ENCODE measurements at regions not wholly inside any gene's neighbourhood (a gene's known extent, or its start where the extent isn't known, plus 50 kb on each side); places are given as distances from the start of the nearest gene placed in this dataset.
A peak's percentile ranks its signal among the peaks of the same experiment; 100 is the strongest.
"Not testable (repeated sequence)": the region's sequence is repeated elsewhere in the genome, so short reads cannot be mapped to it uniquely, and the experiment has no call there.

DNA sequence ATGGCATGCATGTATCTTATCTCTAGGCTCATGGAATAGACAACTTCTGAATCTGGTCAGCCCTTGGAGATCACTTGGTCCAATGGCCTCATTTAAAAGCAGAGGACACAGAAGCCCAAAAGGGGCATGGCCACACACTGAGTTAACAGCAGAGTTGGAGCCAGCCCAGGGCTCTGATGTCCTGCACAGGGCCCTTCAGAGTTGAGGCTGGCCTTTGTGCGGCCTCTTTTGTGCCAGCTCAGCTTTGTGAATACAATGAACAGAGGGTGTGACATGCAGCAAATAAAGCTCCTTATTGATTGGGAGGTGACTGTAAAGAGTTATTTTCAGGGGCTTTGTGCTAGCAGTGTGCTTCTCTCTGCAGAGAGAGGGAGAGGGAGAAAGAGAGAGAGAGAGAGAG, 150.1 kb upstream of the STK32A start:
- DNase-seq (ENCODE audit: low spot score), result no peak

DNA sequence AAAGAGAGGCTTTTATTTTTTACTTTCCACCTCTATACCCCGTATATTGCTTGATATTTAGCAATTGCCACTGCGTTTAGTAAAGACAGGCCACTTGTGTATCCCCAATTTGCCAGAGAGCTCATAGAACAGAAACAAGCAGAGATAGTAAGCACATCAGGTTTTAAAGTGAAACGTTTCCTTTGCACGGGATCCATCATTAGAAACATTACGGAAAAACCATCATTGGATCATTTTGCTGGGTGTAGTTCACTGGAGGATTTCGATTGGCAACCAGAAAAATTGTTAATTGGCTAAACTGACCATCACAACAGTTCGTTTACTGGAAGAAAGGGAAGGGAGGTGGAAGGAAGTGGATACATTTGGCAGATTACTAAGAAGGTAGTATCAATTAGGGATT, 149.4 kb upstream of the STK32A start:
- DNase-seq (ENCODE audit: low spot score), result no peak

DNA sequence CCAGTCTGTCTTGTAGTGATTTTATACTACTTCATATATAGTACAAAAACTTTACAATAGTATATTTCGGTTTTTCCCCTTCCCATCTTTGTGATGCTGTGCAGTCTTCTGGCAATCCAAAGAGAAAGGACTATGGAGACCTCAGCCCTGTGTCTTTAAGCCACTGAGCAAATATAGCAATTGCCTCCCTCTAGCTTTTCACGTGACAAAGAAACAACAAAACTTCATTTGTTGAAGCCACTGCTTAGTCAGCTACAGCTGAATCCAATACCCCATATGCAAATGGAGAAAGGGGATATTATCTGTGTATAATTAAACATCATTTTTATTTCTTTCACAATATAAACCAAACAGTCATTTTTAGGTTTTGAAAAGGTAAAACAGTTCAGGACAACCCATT, 142.8 kb upstream of the STK32A start:
- no peak for DNase-seq (ENCODE audit: low spot score)

DNA sequence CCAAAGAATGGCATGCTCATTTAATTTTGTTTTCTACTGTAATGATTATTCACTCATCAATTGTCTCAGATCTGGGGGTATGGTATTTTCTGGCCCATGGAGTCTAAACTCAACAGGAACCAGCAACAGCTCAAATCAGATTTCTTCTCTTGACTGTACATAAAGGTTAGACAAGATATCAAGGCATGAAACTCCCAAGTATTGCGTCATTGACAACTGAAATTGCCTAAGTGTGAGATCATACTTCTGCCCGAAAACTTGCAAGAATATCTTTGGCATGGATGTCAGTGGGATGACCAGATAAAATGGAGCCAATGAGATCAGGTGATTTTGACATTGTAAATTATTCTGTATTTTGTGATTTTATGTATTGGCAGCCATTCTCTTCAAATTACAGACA, 141.7 kb upstream of the STK32A start:
- DNase-seq (ENCODE audit: low spot score), result no peak

DNA sequence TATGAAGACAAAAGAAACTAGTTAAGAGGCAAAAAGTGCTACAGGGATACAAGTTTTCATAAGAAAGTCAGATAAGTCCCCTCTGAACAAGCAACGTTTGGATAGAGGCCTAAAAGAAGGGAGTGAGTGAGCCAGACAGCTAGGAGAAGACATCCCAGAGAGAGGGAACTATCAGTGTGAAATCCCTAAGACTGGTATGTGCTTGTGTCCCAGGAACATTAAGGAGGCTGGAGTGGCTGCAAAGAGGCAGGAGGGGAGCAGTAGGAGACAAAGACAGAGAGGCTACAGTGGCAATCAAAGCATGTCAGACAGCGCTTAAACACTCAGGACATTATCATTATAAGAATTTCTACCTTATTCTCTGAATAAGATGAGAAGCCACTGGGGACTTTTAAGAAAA, 139.1 kb upstream of the STK32A start:
- DNase-seq (ENCODE audit: low spot score), result no peak

DNA sequence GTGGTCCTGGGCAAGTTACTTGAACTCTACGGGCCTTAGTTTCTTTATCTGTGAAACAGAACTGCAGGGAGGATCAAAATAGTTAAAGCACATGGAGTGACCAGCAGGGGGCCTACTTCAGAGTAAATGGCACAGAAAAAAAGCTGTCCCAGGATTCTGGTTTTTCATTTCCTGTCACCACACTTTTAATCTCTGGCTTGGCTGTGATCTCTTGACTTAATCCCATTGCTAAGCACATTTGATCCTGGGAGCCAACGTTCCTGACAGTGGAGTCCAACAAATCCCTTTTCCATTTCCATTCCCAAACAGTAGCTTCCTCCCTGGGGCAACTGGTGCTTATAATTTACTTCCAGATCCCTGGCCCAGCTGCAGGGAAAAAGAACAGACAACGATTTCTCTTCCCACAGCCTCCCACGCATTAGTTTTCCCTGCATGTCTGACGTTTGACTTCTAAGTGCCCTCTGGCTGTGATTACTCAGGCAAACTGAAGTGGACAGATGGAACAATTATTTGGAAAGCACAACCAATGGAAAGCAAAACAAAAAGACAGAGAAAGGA, 136.5 kb upstream of the STK32A start:
- DNase-seq (ENCODE audit: low spot score), result peak; percentile 17

DNA sequence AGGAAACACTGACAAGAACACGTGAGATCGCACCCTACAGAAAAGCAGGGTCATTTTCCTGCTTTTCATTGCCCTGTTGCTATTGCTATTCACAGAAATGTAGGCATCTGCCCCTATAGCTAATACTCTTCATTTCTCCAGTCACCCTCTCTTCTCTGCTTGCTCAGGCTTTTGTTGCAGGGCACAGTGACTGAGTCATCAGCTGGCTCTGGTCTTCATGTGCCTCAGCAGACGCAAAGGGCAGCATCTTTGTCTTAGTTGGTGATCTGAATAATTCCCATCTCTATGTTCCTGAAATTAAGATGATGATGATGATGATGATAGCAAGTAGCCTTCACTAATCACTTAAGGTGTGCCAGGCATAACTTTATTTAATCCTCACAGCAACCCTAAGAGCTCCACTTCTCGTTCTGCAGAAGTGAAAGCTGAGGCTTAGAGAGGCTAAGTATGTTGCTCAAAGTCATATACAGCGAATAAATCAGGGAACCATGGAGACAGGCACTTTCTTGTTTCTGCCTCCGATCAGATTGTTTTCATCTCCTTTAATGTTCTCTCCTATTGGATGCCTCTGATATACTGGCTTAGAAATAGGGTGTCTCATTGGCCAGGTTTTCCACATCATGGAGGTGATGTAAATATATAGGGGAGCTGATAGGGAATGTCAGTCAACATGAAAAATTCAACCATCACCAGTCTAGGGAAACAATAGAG, 133.0 kb upstream of the STK32A start:
- no peak for DNase-seq (ENCODE audit: low spot score)

DNA sequence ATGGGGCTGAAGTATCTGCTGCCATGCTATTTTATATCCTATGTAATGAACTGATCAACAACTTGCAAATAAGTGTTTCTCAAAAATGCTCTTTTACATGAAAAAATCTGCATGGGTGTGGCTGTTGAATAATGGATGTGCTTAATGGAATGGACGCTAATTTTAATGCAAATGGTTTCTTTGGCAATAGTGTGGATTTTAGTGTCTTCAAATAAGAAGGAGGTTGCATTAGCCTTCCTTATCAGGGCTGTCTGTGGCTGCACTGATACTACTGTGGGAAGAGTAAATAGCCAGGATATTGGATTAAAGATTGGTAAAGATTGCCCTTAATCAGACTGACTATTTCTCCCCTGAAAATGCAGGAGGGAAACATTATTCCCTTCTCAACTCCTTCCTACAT, 121.9 kb upstream of the STK32A start:
- DNase-seq (ENCODE audit: low spot score), result no peak

DNA sequence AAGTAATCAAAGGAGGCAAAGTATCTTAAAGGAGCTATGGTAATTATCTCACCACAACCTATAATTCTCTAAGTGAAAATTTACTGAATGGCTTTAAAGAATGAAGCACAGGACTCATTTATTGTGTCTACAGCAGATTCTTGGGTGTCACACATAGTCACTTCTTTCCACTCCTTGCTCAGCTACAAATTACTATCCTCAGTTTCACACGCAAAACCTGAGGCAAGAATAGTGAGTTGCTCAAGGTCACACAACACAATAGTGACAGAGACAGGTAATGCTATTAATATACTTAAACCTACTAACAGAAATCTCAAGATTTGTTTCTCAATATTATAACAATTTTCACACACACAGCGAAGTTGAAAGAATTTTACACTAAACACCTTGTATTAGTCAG, 120.9 kb upstream of the STK32A start:
- DNase-seq (ENCODE audit: low spot score), result no peak

DNA sequence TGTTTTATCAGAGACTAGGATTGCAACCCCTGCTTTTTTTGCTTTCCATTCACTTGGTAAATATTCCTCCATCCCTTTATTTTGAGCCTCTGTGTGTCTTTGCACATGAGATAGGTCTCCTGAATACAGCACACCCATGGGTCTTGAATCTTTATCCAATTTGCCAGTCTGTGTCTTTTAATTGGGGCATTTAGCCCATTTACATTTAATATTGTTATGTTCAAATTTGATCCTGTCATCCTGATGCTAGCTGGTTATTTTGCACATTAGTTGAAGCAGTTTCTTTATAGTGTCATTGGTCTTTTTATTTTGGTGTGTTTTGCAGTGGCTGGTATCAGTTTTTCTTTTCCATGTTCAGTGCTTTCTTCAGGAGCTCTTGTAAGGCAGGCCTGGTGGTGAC, 95.1 kb upstream of the STK32A start:
- not testable (repeated sequence) for DNase-seq (ENCODE audit: low spot score)

DNA sequence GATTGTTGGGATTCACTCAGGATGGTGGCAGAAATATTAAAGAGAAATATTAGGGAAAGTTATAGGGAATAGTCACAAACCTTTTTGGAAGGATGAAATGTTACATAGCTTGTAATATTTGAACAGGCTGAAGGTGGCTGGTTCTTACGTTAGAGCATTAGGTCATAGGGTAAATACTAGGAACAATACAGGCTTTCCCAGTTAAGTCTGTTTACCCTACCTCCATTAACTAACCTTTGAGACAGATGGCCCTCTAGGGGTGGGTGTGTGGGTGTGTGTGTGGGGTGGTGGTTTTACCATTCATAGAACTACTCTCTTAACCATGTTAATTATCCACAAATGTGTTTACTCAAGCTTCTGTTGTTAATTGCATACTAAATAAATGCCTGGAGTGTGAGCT, 94.3 kb upstream of the STK32A start:
- DNase-seq (ENCODE audit: low spot score), result no peak

DNA sequence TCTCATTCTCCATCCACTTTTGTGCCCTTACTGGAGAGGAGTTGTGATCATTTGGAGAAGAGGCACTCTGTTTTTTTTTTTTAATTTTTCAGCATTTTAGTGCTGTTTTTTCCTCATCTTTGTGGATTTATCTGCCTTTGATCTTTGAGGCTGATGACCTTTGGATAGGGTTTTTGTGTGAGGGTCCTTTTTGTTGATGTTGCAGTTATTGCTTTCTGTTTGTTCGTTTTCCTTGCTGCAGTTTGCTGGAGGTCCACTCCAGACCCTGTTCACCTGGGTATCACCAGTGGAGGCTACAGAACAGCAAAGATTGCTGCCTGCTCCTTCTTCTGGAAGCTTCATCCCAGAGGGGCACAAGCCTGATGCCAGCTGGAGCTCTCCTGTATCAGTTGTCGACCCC, 93.2 kb upstream of the STK32A start:
- DNase-seq (ENCODE audit: low spot score), result not testable (repeated sequence)

DNA sequence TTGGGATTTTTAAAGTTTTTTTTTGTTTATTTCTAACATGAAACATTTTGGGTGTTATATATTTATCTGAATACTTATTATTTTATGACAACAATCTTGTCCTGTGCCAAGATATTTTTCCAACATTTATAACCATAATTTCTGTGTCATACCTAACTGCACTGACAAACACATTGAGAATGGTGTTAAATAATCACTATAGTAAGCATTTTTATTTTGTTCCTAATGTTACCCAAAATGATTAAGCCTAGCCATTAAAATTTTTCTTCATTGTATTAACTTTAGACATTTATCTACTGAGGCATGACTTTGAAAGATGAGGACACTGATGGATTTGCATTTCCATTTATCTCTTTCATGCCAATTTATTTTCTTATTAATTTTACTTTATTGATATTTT, 91.6 kb upstream of the STK32A start:
- no peak for DNase-seq (ENCODE audit: low spot score)

DNA sequence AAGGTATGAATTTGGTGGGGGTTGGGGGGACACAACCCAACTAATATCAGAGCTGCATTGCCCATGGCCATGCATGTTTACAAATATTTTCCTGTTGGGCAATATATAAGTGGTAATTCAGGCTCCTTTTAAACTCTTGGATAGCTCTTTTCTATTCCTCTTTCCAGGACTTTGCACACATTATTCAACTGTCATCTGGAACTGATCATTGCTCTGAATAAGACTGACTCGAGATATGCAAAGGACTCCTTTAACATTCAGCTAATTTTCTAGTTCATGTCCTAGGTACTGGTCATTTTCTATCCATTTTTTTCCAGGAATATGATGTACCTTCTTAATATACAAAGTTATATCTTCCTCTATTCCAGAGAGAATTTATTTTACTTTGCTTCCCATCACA, 89.5 kb upstream of the STK32A start:
- no peak for DNase-seq (ENCODE audit: low spot score)

DNA sequence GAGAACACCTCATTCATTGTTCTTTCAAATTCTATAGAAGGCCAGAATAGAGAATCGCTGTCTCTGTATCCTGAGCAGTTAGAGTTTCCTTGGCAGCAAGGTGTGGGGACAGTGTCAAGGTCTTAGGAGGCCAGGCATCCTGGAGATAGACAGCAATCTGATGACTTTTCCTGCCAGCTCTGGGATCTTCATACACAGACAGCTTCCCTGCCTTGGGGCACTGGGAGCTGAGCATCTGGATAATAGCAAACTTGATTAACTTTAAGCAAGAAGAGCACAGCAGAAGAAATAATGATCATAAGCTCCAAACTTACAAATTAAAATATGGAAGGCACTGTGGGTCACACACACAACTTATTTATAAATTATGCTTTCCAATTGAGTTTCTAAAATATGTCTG, 86.1 kb upstream of the STK32A start:
- DNase-seq (ENCODE audit: low spot score), result no peak

DNA sequence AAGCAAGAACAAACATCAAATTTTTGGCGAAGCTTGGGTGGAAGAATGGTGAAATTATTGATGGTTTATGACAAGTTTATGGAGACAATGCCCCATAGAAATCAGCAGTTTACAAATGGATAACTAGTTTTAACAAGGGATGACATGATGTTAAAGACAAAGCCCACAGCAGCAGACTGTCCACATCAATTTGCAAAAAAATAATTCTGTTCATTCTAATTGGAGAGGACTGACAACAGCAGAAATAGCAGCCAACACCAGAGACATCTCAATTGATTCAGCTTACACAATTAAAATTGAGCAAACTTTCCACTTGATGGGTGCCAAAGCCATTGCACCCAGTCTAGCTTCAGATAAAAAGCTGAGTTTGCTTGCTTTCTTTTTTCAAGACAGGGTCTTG, 82.7 kb upstream of the STK32A start:
- DNase-seq (ENCODE audit: low spot score), result no peak

DNA sequence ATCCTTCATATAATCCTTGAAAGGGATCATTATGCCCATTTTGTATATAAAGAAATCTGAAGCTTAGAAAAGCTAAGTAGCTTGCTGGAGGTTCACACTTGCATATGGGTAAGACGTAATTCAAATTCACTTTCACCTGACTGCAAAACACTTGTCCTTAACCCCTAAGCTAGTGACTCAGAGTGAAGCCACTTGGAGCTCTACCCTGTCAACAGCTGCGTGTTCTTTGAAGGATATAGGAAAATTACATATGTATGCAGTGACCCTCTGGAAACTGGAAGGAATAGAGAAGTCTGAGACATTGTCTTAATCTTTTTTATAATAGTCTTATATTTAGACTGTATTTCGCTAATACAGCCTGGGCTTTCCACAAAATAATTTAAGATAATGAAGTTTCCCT, 80.0 kb upstream of the STK32A start:
- no peak for DNase-seq (ENCODE audit: low spot score)

DNA sequence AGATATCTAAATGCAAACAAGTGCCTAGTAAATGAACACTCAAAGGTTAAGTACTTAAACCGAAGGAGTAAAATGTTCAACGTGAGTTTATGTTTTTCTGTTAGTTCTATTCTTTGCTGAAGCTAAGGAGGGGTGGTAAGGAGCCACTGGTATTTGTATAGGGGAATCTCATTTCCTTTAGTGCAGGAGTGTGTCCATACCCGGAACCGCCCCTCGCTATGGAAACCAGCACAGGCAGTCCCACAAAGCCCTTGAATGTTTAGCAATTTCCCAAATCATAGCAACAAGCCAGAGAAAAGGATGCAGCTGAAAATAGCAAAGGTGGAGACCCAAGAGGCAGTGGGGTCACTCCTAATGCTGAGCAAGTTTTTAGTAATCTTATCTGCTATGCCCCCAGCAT, 78.8 kb upstream of the STK32A start:
- DNase-seq (ENCODE audit: low spot score), result no peak

DNA sequence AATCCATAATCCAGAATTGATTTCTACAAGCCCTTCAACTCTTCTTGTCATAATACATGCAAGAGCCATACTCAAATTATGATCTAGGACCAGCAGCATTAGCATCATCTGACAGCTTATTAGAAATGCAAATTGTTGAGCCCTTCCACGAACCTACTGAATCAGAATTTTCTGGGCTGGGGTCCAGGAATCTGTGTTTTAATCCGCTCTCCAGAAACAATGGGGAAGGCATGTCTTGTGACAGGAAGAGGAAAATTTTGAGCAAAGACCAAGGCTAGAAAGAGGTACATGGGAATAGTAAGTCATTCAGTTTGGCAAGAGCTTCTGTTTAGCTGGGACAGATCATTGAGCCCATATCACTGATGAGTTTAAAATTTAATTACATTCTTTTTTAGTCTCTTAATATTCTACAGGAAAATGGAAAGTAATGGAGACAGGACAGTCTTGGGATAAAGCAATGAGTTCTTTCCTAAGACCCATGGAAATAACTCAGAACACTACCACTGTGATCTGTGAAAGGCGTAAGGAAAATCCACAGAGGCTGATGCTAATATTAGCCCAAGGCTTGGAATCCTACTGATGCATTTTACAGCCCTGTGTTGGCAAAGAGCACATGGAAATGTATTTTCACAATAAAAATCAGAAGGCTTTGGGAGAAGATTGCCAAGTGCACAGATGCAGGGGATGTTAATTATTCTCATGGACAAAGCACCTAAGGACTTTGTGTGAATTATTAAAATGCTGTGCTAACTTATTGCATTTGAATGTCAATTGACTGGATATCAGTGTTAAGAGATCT, 73.7 kb upstream of the STK32A start:
- DNase-seq (ENCODE audit: low spot score), result no peak

DNA sequence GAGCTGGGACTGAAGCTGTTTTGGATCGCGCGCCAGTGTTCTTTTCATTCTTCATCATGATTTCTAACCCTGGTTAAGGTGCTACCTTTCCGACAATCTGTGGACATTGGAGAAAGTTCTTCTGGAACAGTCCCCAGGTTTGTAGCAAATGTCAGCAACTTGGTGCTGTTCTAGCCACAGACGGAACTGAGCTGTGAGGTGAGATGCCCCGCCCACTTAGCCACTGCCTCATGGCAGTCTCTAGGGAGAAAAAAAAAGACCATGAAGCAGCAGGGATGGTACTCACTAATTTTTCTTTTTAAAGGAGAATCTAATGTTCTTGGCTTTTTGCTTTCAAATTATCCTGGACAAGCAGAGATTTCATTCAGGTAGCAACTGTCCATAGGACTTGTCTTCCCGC, 72.1 kb upstream of the STK32A start:
- DNase-seq (ENCODE audit: low spot score), result no peak

DNA sequence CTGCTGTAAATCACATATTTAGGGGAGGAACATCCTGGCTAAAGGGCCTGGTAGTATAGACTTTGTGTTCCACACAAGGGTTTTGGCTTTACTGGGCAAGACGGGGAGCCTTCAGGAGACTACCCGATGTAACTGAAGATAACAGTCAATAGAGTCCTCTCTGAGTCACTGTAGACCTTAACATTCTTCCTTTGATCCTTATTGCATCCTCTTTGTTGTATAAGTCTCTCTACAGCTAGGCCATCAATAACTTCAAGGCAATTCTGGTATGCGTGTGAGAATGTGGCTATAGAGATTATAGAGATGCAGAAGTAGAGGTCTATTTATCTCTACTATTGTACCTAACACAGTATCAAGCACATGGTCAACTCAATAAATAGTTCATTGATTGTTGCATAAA, 67.3 kb upstream of the STK32A start:
- DNase-seq (ENCODE audit: low spot score), result no peak

DNA sequence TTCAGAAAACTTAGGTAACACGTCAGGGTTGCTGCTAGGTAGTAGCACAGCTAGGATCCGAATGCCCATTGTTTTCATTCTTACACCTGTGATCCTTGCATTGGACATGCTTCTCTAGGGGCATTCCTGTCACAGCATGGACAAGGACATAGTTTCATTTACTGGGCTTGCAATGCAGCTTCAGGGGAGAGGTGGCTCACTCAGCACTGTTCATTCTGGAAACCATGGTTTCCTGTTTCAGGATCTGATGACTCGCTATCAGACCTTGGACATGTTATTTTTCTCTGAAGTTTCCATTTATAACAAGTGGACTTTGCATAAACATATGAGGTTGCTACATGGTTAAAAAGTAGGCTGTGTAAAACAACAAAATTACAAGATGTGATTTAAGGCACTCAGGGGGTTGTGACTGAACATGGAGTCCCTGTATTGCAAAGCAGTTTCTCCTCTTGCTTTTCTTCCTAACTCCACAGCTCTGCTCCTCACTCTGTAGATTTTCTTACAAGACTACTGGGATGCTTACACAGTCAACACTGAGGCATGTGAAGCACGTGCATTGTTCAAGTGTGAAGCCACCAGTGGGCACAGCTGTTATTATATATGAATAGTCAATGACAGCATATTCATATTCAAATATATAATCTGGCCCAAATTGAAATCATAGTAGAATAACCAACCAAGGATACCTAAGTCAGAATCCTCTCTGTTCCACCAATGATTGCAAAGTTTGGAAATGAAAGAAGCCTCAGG, 66.1 kb upstream of the STK32A start:
- no peak for DNase-seq (ENCODE audit: low spot score)

DNA sequence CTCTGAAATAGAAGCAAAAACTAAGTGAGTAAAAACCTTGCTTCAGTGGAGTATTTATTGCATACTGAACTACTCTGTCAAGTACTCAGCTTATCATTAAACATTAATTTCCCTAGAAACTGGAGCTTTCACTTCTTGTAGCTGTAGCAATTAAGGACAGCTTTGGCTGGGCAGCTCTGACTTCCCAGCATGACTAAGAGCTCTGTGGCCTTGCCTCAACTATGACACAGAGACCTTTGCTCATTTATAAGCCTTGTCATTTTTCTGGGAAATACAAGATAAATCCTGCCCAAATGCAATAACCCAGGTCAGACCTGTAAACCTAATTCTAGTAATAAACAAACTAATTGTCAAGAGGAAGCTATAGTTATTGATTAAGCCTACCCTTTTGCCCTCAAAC, 65.4 kb upstream of the STK32A start:
- no peak for DNase-seq (ENCODE audit: low spot score)
